ENCODE measurements at regions not wholly inside any gene's neighbourhood (a gene's known extent, or its start where the extent isn't known, plus 50 kb on each side); places are given as distances from the start of the nearest gene placed in this dataset.

DNA sequence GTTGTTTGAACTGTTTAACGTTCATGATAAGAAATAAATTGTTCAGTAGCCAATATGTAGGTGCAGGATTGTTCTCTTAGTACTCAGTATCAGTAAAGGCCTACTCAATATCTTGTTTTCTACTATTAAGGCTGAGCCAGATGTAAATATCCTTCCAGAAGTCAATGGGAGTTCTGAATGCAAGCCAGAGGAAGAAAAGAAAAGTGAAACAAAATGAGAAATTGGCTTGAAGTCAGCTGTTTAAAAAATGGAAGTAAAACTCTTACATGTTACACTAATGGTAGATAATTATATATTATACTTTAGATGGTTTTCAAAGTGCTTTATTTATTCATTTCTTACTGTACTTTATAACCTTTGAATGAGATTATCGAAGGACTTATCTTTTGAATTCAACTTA is 1417.9 kb downstream of the ADGRL3 start:
- TF ChIP-seq FOXP2 (optimal IDR thresholded peaks at IDR 0.05; ENCODE audit: control extremely low read depth, extremely low read length, insufficient read depth), result no peak
- no peak for TF ChIP-seq EZH2 (IDR thresholded peaks at IDR 0.05)

Data from SK-N-MC (cell line).